ENCODE measurements at regions not wholly inside any gene's neighbourhood (a gene's known extent, or its start where the extent isn't known, plus 50 kb on each side); places are given as distances from the start of the nearest gene placed in this dataset.

GRCh38 chr7:35513828-35514227 lies 181.1 kb downstream of the HERPUD2 start:
- no peak for TF ChIP-seq EP300 (IDR thresholded peaks at IDR 0.05; ENCODE audit: low read length)
- TF ChIP-seq POLR3G (IDR thresholded peaks at IDR 0.05; ENCODE audit: extremely low read depth, insufficient read length, insufficient replicate concordance): no peak
- TF ChIP-seq ZNF165 (CRISPR knock-in tag; IDR thresholded peaks at IDR 0.05; ENCODE audit: borderline replicate concordance): no peak
- TF ChIP-seq POLR2B (IDR thresholded peaks at IDR 0.05; ENCODE audit: low read depth, partially characterized antibody): no peak
- no peak for TF ChIP-seq MTA3 (IDR thresholded peaks at IDR 0.05; ENCODE audit: borderline replicate concordance)
- no peak for TF ChIP-seq ZNF274 (IDR thresholded peaks at IDR 0.05; ENCODE audit: borderline replicate concordance, low read depth, low read length)
